ENCODE measurements at regions not wholly inside any gene's neighbourhood (a gene's known extent, or its start where the extent isn't known, plus 50 kb on each side); places are given as distances from the start of the nearest gene placed in this dataset.

DNA sequence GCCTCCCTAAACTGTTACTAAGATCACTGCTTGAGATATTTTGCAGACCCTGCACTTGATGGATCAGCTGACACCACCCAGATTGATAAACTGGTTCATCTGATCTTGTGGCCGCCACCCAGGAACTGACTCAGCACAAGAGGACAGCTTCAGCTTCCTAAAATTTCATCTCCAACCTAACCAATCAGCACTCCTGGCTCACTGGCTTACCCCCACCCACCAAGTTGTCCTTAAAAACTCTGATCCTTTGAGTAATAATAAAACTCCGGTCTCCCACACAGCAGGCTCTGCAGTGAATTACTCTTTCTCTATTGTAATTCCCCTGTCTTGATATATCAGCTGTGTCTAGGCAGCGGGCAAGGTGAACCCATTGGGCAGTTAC lies 174.8 kb downstream of the UTP18 start:
- no peak for TF ChIP-seq CTCF (IDR thresholded peaks at IDR 0.05; ENCODE audit: insufficient read depth, low read length, poor library complexity, severe bottlenecking)
- no peak for TF ChIP-seq EZH2phosphoT487 (conservative IDR thresholded peaks at IDR 0.05; ENCODE audit: low read length)
